UCSD-AML1 (cell line): ENCODE measurements at regions not wholly inside any gene's neighbourhood (a gene's known extent, or its start where the extent isn't known, plus 50 kb on each side); places are given as distances from the start of the nearest gene placed in this dataset.

Experiments used
- DNase-seq: peaks from one replicate; lab custom pipeline; 2025; ENCODE audit not compliant: unreplicated experiment; lab: John Stamatoyannopoulos, UW

DNA sequence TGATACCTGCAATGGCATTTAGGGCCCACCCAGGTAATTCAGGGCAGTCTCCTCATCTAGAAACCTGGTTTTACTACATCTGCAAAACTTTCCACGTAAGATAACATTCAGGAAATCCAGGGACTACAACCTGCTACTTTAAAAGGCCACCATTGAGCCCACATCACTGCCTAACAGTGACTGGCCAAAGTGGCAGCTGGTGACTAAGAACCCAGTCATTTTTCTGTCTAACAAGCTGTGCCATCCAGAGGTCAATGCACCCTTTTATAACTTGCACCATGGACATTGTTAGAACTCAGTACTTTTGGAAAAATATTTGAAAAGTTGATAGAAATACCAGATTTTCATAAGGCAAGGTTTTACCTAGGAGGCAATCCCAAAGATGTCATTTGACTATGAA, 492.4 kb downstream of the OTOL1 start:
- DNase-seq = no peak

DNA sequence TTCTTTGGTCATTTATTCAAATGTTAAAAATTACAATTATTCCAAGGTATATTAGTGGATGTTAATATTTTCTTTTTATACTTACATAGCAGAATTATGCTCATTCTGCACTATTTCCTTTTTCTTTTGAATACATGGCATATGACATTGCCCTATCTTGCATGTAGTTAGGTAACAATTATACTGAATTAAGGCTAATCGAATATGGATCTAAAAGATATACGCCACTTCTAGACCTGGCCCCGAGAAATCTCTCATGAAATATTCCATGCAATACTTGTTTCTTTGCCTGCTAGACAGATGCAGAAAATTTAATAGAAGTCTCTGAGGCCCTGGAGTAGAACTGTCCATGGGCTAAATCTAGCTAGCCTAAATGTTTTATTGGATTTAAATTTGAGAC, 493.4 kb downstream of the OTOL1 start:
- no peak for DNase-seq

DNA sequence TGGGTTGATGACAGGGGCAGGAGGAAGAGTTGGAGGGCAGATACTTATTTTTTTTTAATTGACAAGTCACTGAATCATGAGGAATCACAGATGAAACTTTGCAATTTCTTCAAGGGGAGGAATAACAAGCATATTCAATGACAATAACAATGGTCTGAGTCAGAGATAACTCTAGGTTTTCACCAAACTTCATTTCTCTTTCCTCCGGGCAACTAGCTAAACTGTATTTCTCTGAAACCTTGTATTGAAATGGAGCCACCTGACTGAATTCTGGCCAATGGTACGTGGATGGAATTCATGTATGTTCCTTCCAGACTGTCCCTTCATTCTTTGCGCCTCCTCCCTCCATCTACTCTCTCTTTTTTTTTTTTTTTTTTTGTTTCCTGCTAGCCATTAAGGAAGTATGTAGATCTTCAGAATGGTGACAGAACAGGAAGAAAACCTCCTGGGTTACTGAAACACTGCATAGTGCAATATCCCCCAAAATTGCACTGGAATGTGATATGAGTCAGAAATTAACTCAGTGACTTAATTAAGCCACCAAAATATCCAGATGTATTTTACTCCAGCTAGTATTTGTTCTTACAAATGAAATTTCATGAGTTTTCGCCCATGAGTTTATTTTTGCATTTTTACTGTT, 495.4 kb downstream of the OTOL1 start:
- DNase-seq = no peak

DNA sequence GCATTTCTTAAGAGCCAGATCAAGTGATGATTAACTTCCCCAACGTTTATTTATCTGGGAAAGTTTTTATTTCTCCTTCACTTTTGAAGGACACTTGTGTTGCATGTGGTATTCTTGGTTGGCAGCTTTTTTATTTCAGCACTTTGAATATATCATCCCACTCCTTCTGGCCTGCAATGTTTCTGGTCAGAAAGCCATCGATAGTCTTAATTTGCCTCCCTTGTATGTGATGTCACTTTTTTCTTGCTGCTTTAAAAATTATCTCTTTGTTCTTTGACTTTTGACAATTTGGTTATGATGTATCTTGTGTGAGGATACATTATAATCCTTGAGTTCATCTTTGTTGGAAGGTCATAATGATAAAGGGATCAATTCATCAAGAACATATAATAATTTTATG, 503.2 kb downstream of the OTOL1 start:
- DNase-seq = no peak

DNA sequence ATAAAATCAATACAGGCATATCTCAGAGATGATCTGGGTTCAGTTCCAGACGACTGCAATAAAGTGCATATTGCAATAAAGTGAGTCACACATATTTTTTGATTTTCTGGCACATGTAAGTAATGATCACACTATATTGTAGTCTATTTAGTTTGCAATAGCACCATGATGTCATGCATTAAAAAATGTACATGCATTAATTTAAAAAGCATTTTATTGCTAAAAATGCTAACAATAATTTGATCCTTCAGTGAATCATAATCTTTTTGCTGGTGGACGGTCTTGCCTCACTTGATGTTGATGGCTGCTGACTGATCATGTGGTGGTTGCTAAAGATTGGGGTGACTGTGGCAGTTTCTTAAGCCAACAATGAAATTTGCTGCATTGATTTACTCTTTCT, 511.1 kb downstream of the OTOL1 start:
- DNase-seq = no peak

DNA sequence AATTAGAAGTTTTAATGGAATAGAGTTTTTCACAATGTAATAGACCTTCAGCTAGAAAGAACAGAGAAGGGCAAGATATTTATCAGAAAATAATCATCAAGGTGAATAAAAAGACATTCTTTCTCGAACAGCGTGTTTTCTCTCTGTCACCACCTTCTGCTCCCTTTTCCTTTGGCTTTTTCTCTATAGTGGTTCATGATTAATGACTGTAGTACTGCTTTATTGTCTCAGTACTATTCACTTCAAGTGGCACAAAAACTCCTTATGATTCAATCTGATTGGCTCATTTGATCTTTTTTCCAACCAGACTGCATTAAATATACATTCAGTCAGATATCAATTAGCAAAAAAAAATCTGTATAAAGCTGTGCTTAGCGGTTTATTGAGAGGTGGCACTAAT, 516.0 kb downstream of the OTOL1 start:
- DNase-seq = no peak

DNA sequence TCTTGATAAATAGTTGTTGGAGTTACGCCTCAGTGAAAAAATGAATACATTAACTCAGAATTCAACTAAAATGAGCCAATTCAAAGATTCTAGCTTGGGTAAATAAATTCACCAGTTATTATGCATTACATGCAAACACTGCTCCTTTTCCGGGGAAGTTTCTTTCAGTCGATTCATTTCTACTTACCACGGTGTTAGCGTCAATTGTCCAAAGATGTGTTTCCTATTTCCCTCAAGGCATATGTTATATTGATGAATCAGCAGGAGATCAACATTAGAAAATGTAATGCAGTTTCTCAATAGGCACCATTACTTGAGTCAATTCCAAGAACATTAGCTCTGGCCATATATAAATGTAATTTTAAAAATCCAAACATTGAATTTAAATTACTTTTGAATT, 517.7 kb downstream of the OTOL1 start:
- no peak for DNase-seq

DNA sequence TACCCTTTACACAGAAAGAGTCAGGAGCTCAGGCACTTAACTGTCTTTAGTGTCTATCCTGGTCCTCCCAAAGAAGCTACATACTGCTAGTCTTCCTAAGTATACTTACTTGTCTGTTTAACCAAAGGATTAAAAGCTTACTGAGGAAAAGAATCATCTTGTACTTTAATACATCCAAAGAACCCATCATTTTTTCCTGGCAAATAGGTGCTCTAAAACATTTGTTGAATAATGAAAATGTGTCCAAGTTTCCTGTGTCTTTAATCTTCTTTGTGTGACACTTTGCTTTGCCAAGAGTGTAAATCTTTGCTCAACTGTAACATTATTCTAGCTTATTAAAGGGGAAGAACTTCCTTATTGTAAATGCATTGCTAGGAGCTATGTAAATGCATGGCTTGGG, 519.2 kb downstream of the OTOL1 start:
- DNase-seq = no peak

DNA sequence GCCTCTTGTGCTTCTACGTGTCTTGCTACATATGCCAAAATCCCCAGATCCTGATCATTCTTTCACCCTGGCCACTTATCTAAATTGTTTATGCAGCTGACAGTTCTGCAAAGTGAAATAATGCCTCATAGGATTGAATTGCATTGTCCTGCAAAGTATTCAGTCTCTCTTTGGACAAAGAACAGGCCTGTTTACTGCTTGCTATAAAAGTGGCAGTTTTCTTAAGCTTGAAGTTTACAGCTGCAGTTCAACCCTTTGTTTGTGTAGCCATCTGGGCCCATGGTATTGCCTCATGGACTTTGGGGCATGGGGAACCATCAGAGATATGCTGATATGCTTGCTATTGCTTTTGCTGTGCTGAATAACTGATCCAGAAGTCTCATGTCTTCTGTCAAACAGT, 523.2 kb downstream of the OTOL1 start:
- DNase-seq = no peak

DNA sequence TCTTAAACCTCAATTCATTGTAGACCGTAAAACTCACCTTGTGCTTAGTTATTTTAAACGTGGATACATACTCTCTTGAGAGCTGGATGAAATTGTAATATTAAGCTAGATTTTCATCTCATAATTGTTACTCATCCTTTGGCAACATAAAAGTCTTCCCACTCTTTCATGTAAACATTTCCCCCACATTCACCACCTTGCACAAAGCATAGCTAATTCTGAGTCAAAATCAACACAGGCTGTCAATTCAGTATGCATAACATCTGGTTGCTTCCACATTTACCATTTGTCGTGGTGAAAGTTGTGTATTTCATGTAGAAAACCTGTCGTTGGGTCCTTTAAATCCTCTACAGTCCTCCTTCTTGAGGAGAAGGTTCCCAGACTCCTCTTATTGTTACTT, 524.6 kb downstream of the OTOL1 start:
- DNase-seq = no peak

DNA sequence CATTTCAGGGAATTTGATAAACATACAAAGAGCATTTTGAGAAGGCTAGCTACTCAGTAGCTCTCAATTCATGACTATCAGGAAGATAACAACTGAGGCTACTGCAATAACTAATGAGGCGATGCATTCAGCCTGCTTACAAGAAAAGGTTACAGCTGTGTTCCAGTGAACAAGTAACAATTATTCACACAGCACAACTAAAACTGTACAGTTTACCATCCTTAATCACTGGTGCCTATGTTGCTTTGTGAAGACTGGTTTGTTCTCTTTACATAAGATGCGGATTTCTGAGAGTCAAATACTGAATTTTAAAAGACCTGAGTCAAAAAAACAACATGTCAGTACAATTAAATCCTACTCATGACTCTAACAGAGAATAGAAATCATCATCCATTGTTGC, 526.3 kb downstream of the OTOL1 start:
- no peak for DNase-seq

DNA sequence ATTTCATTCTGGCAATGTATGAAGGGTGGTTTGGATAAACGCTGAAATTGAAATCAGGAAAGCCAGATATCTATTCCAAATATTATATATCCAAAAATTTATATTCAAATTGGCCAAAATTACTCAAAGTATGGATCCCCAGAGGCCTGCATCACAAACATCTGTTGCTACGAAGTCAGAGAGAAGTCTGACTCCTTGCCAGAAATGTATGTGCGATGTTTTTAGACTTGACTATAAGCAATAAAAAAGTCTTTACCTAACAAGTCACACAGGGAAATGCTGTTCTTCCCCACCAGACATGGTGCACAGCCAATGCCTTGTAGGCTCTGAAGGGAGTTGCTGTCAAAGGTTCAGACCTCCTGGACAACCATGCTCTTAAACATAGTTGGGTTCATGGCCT, 533.1 kb downstream of the OTOL1 start:
- no peak for DNase-seq

DNA sequence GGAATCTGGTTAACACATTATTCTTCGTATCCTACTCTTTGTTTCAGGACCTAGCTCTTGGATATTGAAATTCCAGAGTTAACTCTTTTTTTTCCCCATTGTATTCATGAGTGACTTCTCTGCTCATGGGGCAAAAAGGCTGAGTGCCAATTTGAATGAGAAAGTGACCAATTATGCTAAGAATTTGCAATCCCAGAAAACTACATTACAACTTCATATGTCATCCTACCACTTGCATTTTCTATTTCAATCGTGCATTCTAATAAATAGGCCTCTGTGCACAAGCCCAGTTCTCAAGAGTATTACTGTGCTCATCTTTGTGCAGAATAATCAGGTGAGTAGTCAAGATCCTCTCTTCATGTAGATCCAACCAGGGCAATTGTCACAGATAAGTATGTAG, 537.8 kb downstream of the OTOL1 start:
- no peak for DNase-seq

DNA sequence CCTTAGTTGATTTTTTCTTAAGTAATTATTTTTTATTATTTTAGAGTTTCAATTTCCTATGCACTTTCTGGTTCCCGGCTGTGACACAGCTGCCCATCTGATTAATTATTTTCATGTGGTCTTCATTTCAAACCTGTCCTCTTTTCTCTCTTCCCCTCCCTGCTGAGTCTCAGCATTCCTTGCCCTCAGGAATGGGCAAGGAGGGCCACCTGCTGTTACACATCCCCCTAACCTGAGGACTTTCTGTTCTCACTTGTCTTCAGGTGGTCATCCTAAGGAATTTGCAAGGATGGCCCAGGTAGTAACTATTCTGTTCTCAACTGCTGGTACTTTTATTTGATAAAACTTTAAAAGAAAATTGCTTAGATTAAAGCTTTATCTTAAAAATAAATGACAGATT, 545.0 kb downstream of the OTOL1 start:
- no peak for DNase-seq

DNA sequence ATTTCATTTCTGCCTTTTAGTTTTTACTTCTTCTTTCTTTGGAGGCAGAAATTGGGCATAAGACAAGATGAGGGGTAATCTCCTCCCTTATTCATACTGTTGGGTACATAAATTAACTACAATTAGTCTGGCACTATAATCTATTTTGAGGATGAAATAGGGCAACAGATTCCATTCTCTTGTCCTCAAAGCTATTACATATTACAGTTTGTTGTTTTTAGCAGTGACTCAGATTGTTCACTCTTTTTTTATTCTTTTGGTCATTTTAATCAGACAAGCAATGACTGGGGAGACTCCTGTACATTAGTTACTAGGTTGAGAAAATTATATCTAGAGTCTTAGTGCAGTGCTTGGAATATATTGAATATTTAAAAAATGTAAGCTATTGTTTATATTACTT, 556.0 kb downstream of the OTOL1 start:
- no peak for DNase-seq

DNA sequence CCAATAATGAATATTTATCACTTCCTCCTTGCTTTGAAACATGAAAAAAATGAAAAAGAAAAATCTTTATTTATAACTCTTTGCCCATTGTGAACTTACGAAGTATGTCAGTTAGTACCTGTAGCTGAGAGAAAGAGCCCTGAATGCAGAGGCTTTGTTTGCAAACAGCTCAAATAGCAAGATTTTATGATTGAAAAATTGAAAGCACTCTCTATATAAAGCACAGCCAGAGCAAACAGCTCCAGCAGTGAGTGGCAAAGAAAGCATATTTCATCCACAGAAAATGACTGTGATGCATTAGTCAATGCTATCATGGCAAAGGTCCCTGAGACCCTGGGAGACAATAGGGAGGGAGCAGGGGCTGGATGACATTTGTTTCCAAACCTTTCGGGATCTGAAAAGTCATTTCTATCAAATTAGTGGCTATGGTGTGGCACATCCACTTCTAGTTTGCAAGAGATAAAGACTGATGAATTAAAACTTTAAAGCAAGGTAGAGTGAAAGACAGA, 576.1 kb downstream of the OTOL1 start:
- DNase-seq = peak; percentile 4

DNA sequence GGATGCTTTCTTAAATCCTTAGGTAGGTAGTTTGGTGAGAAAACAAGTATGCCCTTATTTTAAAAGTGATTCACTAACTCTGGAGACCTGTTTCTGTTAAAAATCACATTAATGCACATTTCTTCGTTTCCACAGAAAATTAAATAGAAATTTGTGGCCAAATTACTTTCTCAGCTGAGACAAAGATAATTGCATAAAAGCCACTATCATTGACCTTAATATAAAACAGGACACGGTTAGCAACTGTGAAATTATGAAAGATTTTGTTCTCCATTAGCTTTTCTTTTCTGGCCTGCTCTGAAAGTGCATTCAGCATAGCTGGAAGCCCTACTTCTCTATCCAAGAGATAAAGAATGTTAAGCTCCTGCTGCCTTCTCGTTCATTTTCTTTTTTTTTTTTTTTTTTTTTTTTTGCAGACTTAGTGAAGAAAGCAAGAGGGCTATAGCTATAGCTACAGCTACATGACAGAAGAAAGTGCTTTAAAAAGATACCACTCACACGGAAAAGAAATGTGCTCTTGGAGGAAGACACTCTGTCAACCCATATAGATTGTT, 576.9 kb downstream of the OTOL1 start:
- no peak for DNase-seq

DNA sequence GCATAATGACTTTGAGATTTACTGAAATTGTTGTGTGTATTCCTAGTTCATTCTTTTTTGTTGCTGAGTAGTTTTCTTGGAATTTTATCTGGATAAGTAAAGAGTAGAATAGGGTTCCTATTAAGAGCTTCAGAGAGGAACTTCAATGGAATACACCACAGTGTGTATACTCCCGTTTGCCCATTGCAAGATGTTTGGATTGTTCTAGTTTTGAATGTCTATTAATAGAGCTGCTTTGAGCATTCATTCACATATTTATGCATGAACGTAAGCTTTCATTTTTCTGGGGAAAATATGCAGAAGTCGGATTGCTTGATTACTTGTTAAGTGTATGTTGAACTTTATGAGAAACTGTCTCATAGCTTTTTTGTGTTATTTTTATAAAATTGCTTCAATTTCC, 580.5 kb downstream of the OTOL1 start:
- no peak for DNase-seq

DNA sequence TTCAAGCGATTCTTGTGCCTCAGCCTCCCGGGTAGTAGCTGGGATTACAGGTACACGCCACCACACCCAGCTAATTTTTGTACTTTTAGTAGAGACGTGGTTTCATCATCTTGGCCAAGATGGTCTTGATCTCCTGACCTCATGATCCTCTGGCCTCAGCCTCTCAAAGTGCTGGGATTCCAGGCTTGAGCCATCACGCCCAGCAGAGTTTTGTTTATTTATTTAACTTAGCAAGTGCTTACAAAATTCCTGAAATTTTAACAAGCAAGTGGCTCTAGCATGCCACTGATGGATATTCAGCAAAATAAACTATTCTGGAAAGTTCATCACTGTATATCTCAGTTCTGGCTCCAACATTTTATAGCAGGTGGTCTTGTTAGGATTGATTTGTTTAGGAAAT, 585.9 kb downstream of the OTOL1 start:
- DNase-seq = no peak

DNA sequence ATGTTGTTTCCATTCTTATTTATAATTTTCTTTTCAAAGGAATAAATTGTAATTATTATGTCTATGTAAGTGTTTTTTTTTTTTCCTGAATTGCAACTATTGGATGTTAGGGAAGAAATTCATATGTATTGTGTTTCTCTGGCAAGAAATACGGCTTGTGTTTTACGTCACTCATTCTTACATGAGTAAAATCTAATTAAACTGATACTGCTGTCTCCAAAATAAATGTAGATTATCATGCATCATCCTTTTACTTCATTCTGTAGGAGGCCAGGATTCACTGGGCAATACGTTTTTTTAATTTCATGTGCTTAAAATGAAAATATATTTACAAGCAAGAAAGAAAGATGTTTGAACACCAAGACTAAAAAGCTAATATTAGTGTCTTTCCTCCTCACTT, 590.8 kb downstream of the OTOL1 start:
- no peak for DNase-seq

DNA sequence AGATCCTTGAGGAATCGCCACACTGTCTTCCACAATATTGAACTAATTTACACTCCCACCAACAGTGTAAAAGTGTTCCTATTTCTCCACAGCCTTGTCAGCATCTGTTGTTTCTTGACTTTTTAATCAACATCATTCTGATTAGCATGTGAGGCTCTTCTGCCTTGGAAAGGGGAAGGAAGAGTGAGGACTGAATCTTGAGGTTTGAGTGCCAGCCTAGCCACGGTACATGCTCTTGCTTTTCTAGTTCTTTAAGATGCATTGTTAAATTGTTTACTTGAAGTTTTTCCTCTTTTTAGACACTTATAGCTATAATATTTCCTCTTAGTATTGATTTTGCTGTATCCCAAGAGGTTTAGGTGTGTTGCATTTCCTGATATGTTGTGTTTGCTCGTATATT, 596.1 kb downstream of the OTOL1 start:
- DNase-seq = no peak

DNA sequence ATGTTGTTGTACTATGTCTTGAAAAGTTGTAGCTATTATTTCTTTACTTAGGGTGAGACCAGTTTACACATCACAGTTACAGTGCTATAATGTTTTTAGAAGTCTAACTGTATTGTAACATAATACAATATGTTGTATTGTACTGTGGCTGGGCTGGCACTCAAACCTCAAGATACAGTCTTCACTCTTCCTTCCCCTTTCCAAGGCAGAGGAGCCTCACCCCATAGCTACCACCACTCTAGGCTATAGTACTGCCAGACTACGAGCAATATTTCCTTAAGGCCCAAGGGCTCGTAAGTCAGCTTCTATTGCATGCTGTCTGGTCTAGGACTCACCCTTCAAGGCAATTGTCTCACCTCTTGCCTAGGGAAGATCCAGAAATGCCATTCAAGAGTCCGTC, 597.7 kb downstream of the OTOL1 start:
- DNase-seq = no peak

DNA sequence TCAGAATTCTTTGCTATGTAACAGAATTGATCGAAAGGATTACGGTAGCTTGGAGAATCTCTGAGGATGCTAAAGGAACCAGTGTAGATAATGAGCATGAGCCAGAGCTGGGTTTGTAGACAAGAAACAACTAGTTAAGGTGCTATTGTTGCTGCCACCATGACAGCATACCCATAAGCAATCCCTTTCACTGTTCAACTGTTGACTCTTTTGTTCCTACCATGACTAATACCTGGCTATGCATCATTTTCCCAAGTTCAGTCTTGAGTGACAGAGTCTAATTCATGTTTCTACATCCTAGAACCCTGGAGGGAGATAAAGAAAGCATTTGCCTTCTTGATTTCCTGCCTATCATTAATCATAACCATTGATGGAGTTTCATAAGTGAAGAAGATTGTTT, 600.3 kb downstream of the OTOL1 start:
- no peak for DNase-seq
